Uterus (tissue), 2 donors: ENCODE measurements at regions not wholly inside any gene's neighbourhood (a gene's known extent, or its start where the extent isn't known, plus 50 kb on each side); places are given as distances from the start of the nearest gene placed in this dataset.

Experiments
- POLR2A ChIP-seq, 2 donors: fragments of 450-650 bp; IDR thresholded peaks; one replicate each; pipeline ENCODE4 v1.6.1; 2016; ENCODE audit warnings: antibody characterized with exemption in 2 of 2, mild to moderate bottlenecking in 1 of 2, moderate library complexity in 1 of 2
- TF ChIP-seq, protein P1 (sequence below), 4 experiments: fragments of 200-600 bp in 2 of 4; fragments of 450-650 bp in 2 of 4; sonication (generic) in 2 of 4; IDR thresholded peaks; one replicate each; pipeline ENCODE4 v1.5.1; 2016 to 2019; ENCODE audit warnings: antibody characterized with exemption in 4 of 4, mild to moderate bottlenecking in 2 of 4, moderate library complexity in 1 of 4

DNA sequence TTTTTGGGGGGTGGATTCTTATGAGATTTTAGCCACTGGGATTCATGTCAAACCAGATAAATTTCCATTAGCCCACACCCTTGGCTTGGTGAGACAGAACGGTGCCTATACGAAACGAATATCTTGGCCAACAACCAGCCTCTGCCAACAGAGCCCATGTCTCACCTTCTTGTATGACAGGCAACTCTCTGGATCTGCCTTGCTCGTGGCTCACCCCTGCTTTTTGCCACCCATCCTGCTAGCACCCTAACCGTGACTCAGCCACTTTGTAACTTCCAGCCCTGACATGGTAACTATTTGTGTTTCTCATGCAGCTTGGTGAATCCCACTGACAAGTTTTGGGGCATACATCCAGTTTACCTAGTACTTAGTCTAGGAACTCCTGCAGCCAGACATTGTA is 457.0 kb downstream of the SPATA31D1 start:
- TF ChIP-seq, protein P1, sequence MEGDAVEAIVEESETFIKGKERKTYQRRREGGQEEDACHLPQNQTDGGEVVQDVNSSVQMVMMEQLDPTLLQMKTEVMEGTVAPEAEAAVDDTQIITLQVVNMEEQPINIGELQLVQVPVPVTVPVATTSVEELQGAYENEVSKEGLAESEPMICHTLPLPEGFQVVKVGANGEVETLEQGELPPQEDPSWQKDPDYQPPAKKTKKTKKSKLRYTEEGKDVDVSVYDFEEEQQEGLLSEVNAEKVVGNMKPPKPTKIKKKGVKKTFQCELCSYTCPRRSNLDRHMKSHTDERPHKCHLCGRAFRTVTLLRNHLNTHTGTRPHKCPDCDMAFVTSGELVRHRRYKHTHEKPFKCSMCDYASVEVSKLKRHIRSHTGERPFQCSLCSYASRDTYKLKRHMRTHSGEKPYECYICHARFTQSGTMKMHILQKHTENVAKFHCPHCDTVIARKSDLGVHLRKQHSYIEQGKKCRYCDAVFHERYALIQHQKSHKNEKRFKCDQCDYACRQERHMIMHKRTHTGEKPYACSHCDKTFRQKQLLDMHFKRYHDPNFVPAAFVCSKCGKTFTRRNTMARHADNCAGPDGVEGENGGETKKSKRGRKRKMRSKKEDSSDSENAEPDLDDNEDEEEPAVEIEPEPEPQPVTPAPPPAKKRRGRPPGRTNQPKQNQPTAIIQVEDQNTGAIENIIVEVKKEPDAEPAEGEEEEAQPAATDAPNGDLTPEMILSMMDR (IDR thresholded peaks at IDR 0.05), result no peak
- TF ChIP-seq POLR2A (IDR thresholded peaks at IDR 0.05), result no peak
